ENCODE measurements at regions not wholly inside any gene's neighbourhood (a gene's known extent, or its start where the extent isn't known, plus 50 kb on each side); places are given as distances from the start of the nearest gene placed in this dataset.

GRCh38 chr4:41359836-41360213, 103.1 kb downstream of the UCHL1 start:
- DNase-seq (ENCODE audit: low spot score) = no peak

GRCh38 chr4:41360214-41360920, 103.6 kb downstream of the UCHL1 start:
- DNase-seq (ENCODE audit: low spot score) = peak; percentile 74

DNA sequence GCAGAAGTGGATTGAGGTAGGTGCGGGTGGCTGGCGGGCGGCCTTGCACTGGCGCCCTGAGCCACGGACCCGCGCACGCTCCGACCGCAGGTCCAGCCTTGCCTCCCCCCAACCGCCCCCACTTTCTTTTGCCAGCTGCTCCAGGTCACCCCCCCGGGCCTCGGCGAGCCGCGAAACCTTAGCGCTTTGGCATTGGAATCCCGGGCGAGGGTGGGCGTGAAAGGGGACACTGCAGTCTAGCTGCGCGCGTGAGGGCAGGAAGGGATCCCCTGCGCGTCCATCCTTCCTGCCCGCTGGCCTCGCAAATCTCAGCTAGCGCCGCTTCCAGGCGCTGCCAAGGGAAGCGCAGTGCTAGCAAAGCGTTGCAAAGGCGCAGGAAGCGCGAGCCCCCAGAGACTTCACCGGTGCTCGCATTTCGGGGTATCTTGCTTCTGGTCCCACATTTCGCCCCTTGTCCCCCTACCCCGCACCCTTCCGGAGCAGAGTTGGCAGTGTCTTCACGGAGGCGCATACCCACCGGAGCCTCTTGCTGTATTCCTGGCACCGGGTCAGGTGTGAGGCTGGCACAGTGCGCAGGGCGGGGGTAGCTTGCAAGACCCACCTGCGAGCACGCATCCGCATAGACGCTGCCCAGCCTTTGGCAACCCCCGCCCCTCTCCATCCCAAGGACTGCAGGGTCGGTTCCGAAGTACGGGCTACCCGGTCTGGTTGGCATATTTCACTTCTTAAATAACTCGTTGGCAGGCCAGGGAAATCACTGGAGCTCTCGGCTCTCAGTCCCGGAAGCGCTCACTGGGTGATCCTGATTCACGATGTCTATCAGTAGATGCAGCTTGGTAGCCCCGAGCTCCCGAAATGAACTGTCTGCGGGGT, 104.4 kb downstream of the UCHL1 start:
- no peak for DNase-seq (ENCODE audit: low spot score)

GRCh38 chr4:41361794-41362526, 105.2 kb downstream of the UCHL1 start:
- DNase-seq (ENCODE audit: low spot score) = peak; percentile 79

DNA sequence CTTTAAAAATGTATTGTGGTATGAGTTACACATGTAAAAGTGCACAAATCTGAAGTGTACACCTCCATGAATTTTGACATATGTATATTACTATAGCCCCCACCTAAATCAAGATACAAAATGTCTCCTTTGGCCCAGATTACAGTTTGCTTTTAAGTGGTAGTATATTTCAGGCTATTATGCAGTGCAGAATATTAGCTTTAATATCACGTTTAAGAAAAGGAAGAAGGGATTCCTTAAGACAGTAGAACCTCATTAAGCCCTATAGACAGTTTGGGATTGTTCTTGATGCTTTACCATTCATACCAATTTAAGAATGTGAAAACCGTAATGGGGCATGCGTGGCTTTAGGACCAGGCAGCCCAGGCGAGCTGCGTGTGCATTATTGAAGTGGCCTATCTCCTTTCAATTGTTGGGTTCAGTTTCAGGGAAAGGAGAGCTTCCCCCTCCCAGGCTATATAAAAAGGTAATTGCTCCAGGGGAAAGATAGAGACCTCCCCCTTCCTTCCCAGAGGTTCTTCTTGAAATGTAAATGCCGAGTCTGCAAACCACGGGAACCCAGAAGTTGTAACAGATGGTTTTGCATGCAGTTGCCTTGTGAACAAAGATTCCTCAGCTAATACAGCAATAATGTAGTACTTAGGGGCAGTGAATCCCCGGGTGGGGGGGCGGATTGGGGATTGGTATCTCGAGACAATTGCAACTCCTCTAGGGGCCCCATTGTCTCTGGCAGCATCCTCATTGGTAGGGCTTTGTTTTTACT, 106.1 kb downstream of the UCHL1 start:
- DNase-seq (ENCODE audit: low spot score) = peak; percentile 61

DNA sequence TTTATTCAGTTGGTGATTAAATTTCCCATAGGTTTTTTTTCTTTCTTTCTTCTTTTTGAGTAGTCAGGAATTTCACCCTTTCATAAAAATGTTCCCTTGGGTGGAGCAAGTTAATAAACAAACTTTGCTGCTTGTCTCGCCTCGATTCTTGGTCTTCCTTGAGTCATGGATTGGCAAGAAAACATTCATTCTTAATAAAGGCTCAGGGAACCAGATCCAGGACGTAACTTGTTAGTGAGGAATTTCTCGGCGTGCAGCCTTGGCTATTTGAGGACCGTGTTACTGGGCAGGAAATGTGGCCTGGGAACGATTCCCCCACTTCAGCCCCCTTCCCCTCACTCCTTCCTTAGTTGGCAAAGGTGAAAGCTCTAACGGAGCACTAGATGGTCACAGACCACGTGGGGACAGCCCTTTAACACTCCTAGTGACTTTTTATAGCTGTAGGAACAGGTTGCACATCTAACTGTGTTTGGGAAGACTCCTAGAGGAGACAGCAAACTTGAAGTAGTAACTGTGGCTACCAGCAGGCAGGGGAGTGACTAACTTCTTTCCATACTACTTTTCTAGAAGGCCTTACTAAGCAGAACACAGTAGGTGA, 106.8 kb downstream of the UCHL1 start:
- DNase-seq (ENCODE audit: low spot score) = peak; percentile 74

DNA sequence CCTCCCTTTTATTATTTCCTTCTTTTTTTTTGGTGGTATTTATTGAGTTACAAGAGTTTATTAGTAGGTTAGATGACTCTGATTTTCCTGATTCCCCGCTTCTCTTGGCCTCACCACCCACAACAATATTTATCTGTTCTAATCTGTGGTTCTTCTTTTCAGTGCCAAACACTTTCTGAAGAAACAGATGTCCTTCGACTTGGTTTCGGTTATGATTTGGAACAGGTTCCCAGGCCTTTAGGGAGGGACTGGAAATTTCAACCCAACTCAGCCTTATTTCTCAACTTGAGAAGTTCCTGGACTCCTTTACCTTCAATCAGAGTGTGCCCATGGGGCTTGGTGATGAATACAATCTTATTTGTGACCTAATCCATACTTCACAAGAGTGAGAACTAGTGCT, 108.1 kb downstream of the UCHL1 start:
- no peak for DNase-seq (ENCODE audit: low spot score)

DNA sequence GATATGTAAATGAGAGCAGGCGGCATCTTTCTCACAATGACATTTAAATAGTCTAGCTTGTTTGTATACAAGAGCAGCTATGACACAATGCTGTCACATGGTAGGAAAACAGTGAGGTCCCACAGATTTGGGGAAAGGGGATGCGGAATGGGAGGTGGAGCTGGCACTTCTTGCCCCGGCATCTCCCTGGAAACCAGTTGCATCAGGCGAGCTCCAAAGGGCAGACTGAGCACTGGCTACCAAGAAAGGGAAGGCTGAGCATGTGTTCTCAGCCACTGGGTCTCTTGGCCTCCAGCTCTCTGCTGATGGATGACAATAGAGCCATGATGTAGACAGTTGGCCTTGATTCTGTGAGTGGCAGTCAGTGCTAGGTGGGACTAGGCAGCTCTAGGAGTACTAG, 109.0 kb downstream of the UCHL1 start:
- peak; percentile 100 for DNase-seq (ENCODE audit: low spot score)

DNA sequence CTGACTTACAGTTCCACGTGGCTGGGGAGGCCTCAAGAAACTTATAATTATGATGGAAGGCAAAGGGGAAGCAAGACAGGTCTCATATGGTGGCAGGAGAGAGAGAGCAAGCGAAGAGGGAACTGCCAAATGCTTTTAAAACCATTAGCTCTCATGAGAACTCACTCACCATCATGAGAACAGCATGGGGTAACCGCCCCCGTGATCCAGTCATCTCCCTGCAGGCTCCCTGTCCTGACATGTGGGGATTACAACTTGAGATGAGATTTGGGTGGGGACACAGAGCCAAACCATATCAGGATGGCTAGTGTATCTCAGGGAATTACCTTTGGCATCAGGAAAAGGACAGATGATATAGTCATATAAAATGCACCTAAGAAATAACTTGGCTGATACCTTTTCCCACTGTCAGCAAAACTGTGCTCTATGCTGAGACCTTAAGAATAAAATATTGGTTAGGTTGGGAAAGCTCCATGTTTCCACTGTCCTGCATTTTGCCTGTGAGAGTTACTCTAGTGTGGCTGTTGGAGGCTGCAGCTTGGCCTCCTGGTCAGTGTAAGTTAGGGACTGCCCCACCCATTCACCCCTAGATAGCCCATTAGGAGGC, 110.3 kb downstream of the UCHL1 start:
- peak; percentile 5 for DNase-seq (ENCODE audit: low spot score)

DNA sequence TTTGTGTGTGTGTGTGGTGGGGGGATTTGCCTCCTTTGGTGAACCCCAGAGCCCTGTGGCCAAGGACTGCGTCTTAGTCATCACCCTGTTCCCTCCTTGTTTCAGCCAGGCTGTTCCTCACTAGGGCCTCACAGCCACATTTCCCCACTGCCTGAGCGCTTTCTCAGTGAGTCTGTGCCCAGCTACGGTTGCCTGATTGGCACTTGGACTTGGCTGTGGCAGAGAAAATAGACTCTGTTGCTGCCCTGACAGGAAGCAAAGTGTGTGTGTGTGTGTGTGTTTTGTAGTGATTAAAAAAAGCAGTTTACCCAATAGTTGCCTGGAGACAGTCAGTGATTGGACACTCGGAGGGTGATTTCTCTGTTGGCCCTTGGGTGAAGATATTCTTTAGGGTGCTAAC, 113.0 kb downstream of the UCHL1 start:
- peak; percentile 77 for DNase-seq (ENCODE audit: low spot score)

GRCh38 chr4:41373221-41373620, 116.5 kb downstream of the UCHL1 start:
- no peak for DNase-seq (ENCODE audit: low spot score)

DNA sequence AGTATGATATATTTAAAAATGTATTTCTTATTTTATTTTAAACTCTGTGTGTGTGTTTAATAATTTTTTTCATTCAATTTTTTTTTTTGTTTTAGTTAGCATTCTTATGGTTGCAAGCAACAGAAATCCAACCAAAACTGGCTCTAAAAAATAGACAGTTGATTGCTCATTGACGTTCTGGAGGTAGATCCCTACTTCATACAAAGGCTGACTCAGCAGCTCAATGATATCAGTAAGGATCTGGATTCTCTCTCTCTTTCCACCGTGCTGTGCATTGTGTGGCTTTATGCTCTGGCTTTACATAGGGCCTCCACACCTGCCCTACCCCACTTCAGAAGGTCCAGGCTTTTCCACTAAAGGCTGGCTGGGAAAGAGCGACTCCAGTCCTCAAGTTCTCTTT, 117.8 kb downstream of the UCHL1 start:
- DNase-seq (ENCODE audit: low spot score) = no peak

DNA sequence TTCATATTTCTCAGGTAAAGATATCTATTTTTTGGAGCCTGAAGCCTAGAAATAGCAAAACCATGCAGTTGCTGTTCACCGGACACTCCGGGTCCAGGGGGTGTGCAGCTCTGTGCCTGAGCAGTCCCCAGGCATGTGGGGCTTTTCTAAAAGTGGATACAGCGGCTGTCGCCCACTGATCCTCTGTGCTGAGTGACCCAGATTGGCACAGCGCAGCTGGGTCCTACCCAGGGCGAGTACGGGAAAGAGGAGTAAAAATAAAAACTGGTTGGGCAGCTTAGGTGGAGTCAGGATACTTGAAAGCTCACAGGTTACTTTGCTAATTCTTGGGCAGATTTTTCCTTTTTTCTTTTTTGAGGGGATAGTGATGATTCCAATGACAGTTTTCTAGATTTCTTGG, 118.8 kb downstream of the UCHL1 start:
- DNase-seq (ENCODE audit: low spot score) = no peak

DNA sequence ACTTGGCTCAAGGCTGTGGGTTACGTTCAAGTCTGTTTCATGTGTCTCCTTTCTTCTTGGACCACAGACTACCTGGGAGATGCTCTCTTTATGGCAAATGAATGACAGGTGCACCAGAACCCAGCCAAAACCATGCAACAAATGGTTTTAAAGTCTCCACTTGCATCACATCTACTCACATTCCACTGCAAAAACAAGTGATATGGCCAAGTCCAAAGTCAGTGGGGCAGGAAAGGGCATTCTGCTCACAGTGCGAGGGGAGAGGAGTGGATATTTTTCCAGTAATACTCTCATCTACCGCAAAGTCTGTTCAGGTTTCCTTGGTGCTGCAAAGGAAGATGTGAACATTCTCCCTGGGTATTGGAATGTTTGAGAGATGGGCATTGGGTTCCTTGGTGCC, 120.5 kb downstream of the UCHL1 start:
- no peak for DNase-seq (ENCODE audit: low spot score)

GRCh38 chr4:41379230-41379629, 122.5 kb downstream of the UCHL1 start:
- no peak for DNase-seq (ENCODE audit: low spot score)

GRCh38 chr4:41380511-41381157, 123.9 kb downstream of the UCHL1 start:
- no peak for DNase-seq (ENCODE audit: low spot score)

DNA sequence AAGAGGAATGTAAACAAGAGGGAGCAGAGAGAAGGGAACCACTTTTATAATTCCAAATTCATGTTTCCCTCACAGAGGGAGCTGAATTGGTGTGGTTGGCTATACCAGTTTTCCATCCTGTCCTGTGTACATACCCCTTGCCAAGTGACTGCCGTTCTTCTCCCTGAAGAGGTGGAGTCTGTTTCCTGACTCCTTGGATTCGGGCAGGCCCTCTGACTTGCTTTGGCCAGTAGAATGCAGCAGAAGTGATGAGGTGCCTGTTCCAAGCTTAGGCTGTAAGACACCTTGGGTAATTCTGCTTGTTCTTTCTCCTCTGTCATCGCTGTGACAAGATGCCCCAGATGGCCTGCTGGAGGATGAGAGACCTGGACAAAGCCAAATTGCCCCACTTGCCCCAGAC, 124.7 kb downstream of the UCHL1 start:
- DNase-seq (ENCODE audit: low spot score) = no peak

DNA sequence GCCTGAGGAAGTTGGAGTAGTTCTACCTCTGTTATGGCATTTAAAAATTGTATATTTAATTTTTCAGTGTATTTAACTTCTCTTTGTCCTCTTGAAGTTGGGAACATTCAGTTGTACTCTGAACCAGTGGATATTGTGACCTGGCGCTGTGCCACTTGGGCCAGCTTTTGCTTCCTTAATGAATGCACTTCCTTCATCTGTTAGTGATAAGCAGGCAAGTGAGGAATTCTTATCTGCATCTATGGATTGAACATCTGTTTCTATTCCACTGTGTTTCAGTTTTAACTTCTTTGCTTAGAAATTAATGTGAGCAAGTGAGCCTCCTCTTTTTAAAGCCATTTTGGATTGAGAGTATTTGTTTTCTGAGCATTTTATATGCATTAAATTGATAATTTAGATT, 128.3 kb downstream of the UCHL1 start:
- DNase-seq (ENCODE audit: low spot score) = peak; percentile 75

- DNase-seq (ENCODE audit: low spot score) = no peak
These were observed 128.8 kb downstream of the UCHL1 start for GRCh38 chr4:41385481-41385880.

DNA sequence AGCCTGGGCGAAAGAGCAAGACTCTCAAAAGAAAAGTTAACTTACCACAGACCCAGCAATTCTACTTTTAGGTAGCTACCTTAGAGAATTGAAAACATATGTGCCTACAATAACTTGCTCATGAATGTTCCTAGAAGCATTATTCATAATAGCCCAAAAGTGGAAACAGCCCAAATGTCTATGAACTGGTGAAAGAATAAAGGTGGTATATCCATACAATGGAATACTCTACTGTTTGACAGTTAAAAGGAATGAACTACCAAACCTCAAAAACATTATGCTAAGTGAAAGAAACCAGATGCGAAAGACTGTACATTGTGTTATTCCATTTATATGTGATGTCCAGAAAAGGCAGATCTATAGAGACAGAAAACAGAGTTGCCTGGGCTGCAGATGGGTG, 131.4 kb downstream of the UCHL1 start:
- no peak for DNase-seq (ENCODE audit: low spot score)

- no peak for DNase-seq (ENCODE audit: low spot score)
These were observed 132.6 kb downstream of the UCHL1 start for GRCh38 chr4:41389356-41389755.
